ENCODE measurements at regions not wholly inside any gene's neighbourhood (a gene's known extent, or its start where the extent isn't known, plus 50 kb on each side); places are given as distances from the start of the nearest gene placed in this dataset.

DNA sequence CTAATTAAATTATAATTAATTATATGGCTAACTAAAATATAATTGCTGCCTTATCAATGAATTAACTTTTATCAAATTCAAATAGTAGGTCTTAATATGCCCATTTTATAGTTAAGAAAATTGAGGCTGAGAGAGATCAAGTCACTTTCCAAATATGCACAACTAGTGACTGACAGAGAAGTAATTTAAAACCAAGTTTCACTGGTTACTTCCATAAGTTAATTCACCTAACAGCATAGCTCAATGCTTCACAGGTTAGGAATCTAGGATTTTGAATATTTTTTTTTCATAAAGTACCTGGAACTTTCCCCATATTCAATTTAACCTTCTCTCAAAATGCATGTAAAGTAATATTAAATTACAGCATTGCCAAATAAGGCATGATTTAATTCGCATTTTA, 134.4 kb upstream of the VEGFC start:
- no peak overlapping the region for H3K4me3 Mint-ChIP-seq
- H3K4me1 Mint-ChIP-seq: no peaks in the 10 kb centered on the region
- no peaks in the 10 kb centered on the region for H3K27me3 Mint-ChIP-seq
- H3K27ac Mint-ChIP-seq: no peak overlapping the region
- peaks cover 0 to 4% (median 3%) of the 10 kb centered on the region in 3 donors for H3K9me3 Mint-ChIP-seq
- H3K36me3 Mint-ChIP-seq: no peaks in the 10 kb centered on the region

GRCh38 chr4:176927664-176928063, 134.9 kb upstream of the VEGFC start:
- Mint-ChIP-seq H3K4me1 (no peaks in the 10 kb centered on the region), H3K27me3 (no peaks in the 10 kb centered on the region), H3K4me3 (no peak overlapping the region), H3K27ac (no peak overlapping the region), H3K9me3 (peaks cover 0 to 4% (median 3%) of the 10 kb centered on the region in 3 donors), H3K36me3 (no peaks in the 10 kb centered on the region)

GRCh38 chr4:176939445-176939844, 146.7 kb upstream of the VEGFC start:
- H3K4me3 Mint-ChIP-seq: no peak overlapping the region
- H3K4me1 Mint-ChIP-seq: peaks cover 0 to 2% (median 0%) of the 10 kb centered on the region in 3 donors
- H3K36me3 Mint-ChIP-seq: no peaks in the 10 kb centered on the region
- H3K9me3 Mint-ChIP-seq: peaks cover 2 to 3% (median 2%) of the 10 kb centered on the region in 3 donors
- no peaks in the 10 kb centered on the region for H3K27me3 Mint-ChIP-seq
- H3K27ac Mint-ChIP-seq: no peak overlapping the region

- H3K27ac Mint-ChIP-seq: no peak overlapping the region
- no peak overlapping the region for H3K4me3 Mint-ChIP-seq
- H3K9me3 Mint-ChIP-seq: peaks cover 0 to 2% (median under 1%) of the 10 kb centered on the region in 3 donors
- no peaks in the 10 kb centered on the region for H3K27me3 Mint-ChIP-seq
- H3K36me3 Mint-ChIP-seq: no peaks in the 10 kb centered on the region
- H3K4me1 Mint-ChIP-seq: no peaks in the 10 kb centered on the region
Observed at GRCh38 chr4:176945334-176945733, 152.6 kb upstream of the VEGFC start.

DNA sequence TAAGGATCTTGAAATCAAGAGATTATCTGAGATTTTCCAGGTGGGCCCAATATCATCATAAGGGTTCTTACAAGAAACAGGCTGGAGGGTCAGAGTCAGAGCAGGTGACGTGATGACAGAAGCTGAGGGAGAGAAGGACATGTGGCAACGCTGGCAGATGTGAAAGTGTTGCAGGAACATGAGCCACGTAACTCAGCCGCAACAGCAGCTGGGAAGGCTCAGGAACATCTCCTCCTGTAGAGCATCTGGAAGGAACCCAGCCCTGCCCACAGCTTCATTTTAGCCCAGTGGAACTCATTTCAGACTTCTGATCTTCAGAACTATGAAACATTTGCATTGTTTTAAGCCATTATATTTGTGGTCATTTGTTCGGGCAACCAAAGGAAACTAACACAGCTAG, 156.3 kb upstream of the VEGFC start:
- peaks cover 0 to 7% (median 2%) of the 10 kb centered on the region in 3 donors for H3K9me3 Mint-ChIP-seq
- H3K4me3 Mint-ChIP-seq: no peak overlapping the region
- H3K27ac Mint-ChIP-seq: no peak overlapping the region
- no peaks in the 10 kb centered on the region for H3K4me1 Mint-ChIP-seq
- no peaks in the 10 kb centered on the region for H3K27me3 Mint-ChIP-seq
- no peaks in the 10 kb centered on the region for H3K36me3 Mint-ChIP-seq

- H3K4me1 Mint-ChIP-seq: no peaks in the 10 kb centered on the region
- H3K9me3 Mint-ChIP-seq: peaks cover 1 to 17% (median 8%) of the 10 kb centered on the region in 3 donors
- H3K36me3 Mint-ChIP-seq: no peaks in the 10 kb centered on the region
- H3K4me3 Mint-ChIP-seq: no peak overlapping the region
- H3K27me3 Mint-ChIP-seq: no peaks in the 10 kb centered on the region
- no peak overlapping the region for H3K27ac Mint-ChIP-seq
Observed at GRCh38 chr4:176953021-176953420, 160.3 kb upstream of the VEGFC start.

GRCh38 chr4:176957353-176958118, 164.8 kb upstream of the VEGFC start:
- Mint-ChIP-seq H3K9me3 (peaks cover 3 to 13% (median 6%) of the 10 kb centered on the region in 3 donors), H3K4me3 (no peak overlapping the region), H3K27ac (no peak overlapping the region), H3K27me3 (no peaks in the 10 kb centered on the region), H3K4me1 (no peaks in the 10 kb centered on the region), H3K36me3 (no peaks in the 10 kb centered on the region)

- Mint-ChIP-seq H3K4me3 (no peak overlapping the region), H3K36me3 (no peaks in the 10 kb centered on the region), H3K9me3 (peaks cover 2 to 7% (median 4%) of the 10 kb centered on the region in 3 donors), H3K27ac (no peak overlapping the region), H3K4me1 (peaks cover 0 to 1% (median 0%) of the 10 kb centered on the region in 3 donors), H3K27me3 (no peaks in the 10 kb centered on the region)
Observed at GRCh38 chr4:176959980-176960379, 167.3 kb upstream of the VEGFC start.

- H3K27me3 Mint-ChIP-seq: no peaks in the 10 kb centered on the region
Observed at GRCh38 chr4:176963121-176963520, 170.4 kb upstream of the VEGFC start.

DNA sequence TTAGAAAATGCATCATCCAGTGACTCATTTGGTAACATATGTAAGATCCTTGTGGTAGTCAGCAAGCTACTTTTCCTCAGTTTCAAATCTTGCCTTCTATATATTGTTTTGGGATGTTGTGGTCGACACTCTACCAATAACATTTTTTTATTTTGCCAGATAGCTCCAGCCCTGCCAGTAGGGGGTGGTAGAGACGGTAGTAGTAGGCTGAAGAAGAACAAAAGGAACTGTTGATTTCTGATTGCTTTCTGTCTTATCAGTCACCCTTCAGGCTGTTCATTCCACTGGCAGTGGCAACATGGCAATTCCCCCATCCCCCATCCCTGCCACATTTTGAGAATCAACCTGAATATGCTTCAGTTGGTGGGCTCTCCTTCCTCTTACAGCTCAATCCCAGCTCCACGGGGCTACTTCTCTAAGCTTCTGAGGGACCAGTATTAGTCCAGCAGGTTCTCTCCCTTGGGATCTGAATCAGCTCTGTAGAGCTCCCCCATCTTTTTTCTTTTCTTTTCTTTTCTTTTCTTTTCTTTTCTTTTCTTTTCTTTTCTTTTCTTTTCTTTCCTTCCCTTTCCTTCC, 171.5 kb upstream of the VEGFC start:
- H3K9me3 Mint-ChIP-seq: peaks cover 0 to 2% (median 0%) of the 10 kb centered on the region in 3 donors
- no peaks in the 10 kb centered on the region for H3K27me3 Mint-ChIP-seq
- no peaks in the 10 kb centered on the region for H3K36me3 Mint-ChIP-seq
- no peak overlapping the region for H3K4me3 Mint-ChIP-seq
- H3K27ac Mint-ChIP-seq: no peak overlapping the region
- H3K4me1 Mint-ChIP-seq: peaks cover 0 to 1% (median 0%) of the 10 kb centered on the region in 3 donors

More at GRCh38 chr4:176963121-176963520, 170.4 kb upstream of the VEGFC start:
- Mint-ChIP-seq H3K27ac (no peak overlapping the region), H3K4me3 (no peak overlapping the region), H3K36me3 (no peaks in the 10 kb centered on the region), H3K4me1 (peaks cover 0 to 1% (median 0%) of the 10 kb centered on the region in 3 donors), H3K9me3 (peaks cover 0 to 2% (median 0%) of the 10 kb centered on the region in 3 donors)

DNA sequence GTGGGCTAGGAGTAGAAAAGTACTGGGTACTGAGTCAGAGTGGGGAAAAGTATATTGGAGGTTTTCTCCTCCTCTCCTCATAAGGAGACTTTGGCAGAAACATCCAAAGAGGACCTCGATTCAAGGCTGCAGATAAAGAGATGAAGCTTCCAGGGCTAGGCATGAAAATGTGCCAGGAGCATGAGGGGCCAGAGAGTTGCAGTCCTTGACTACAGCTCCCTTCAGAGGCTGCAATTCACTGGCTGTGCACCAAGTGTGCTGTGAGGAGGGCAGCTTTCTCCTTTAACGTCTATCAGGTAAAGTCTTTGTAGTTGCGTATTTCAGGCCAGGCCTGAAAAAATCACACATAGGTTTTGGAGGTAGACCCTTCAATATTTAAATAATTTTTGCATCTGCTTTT, 174.9 kb upstream of the VEGFC start:
- no peak overlapping the region for H3K27ac Mint-ChIP-seq
- no peaks in the 10 kb centered on the region for H3K27me3 Mint-ChIP-seq
- no peak overlapping the region for H3K4me3 Mint-ChIP-seq
- no peaks in the 10 kb centered on the region for H3K36me3 Mint-ChIP-seq
- H3K9me3 Mint-ChIP-seq: peaks cover 0 to 4% (median 1%) of the 10 kb centered on the region in 3 donors
- peaks cover 0 to 1% (median 0%) of the 10 kb centered on the region in 3 donors for H3K4me1 Mint-ChIP-seq

DNA sequence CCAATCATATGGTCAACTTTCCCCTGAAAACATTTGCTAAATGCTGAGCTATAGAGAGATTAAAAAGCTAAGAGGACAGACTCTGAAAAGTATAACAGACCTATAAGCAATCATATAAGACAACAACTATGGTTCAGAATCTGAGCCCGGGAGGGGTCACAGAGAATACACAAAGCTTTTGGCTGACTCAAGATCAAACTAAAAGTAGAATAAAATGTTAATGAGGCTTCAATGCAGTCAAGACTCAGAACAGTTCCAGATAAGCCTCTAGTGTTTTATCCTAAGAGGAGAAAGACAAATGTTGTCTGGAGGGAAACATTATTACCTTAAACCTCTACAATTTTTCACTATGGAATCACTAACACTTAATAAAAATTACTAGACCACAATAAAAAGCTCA, 175.4 kb upstream of the VEGFC start:
- H3K4me3 Mint-ChIP-seq: no peak overlapping the region
- peaks cover 0 to 5% (median 2%) of the 10 kb centered on the region in 3 donors for H3K9me3 Mint-ChIP-seq
- H3K27me3 Mint-ChIP-seq: no peaks in the 10 kb centered on the region
- H3K36me3 Mint-ChIP-seq: no peaks in the 10 kb centered on the region
- no peak overlapping the region for H3K27ac Mint-ChIP-seq
- peaks cover 0 to 1% (median 0%) of the 10 kb centered on the region in 3 donors for H3K4me1 Mint-ChIP-seq

DNA sequence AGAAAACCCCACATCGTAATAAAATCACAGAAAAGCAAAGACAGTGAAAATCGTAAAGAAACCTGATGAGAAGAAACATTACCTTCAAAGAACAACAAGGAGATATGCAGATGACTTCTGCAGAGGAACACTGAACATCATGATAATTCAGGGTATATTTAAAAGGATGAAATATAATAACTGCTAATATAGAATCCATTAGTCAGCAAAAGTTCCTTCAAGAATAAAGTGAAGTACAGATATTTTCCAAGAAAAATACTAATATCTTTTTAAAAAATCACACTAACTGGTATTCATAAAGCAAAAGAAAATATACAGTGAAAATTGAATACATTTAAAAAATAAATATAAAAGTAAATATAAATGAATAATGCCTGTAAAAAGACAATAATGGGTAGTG, 176.3 kb upstream of the VEGFC start:
- peaks cover 0 to 1% (median 0%) of the 10 kb centered on the region in 3 donors for H3K4me1 Mint-ChIP-seq

DNA sequence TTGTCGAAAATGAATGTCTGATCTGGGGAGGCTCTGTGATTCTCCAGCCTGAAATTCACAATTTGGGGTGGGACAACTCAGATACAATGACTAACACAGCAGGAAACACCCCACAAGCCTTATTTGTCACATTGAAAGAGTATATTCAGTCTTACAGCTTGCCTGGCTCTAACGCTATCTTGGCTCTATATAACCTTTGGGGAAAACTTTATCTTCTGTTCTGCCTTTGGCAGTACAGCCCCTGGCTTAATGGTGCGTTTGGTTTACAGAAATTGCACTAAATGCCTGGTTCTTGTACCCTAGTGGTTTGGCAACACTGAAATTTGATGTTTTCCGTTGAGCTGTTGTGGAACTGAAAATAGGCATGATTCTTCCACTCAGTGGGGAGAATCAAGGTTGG, 178.1 kb upstream of the VEGFC start:
- Mint-ChIP-seq H3K4me1 (no peaks in the 10 kb centered on the region), H3K4me3 (peak overlapping the region in 1 of 4 donors; percentile 18)

More for the DNA sequence above, 176.3 kb upstream of the VEGFC start:
- Mint-ChIP-seq H3K9me3 (peaks cover 0 to 5% (median 2%) of the 10 kb centered on the region in 3 donors), H3K27ac (no peak overlapping the region), H3K36me3 (no peaks in the 10 kb centered on the region), H3K4me3 (no peak overlapping the region), H3K27me3 (no peaks in the 10 kb centered on the region)

GRCh38 chr4:176971576-176972115, 178.9 kb upstream of the VEGFC start:
- Mint-ChIP-seq H3K27ac (no peak overlapping the region), H3K4me3 (no peak overlapping the region), H3K27me3 (no peaks in the 10 kb centered on the region), H3K9me3 (peaks cover 0 to 5% (median 2%) of the 10 kb centered on the region in 3 donors), H3K36me3 (no peaks in the 10 kb centered on the region), H3K4me1 (no peaks in the 10 kb centered on the region)

More for the DNA sequence above, 178.1 kb upstream of the VEGFC start:
- Mint-ChIP-seq H3K36me3 (no peaks in the 10 kb centered on the region), H3K9me3 (peaks cover 0 to 5% (median 2%) of the 10 kb centered on the region in 3 donors), H3K27ac (no peak overlapping the region), H3K27me3 (no peaks in the 10 kb centered on the region)
